ENCODE measurements at regions not wholly inside any gene's neighbourhood (a gene's known extent, or its start where the extent isn't known, plus 50 kb on each side); places are given as distances from the start of the nearest gene placed in this dataset.

- DNase-seq (ENCODE audit: low read depth, low spot score) = no peak
- in situ Hi-C loops (cut with HindIII; ENCODE audit: low pct_unique_long_range_greater_than_20kb, low sequenced_read_pairs) = no loop called here
- Histone ChIP-seq H3K27me3 (ENCODE audit: control insufficient read depth, insufficient read depth, low read length) (no peaks in the 10 kb centered on the region), H3K4me1 (ENCODE audit: control insufficient read depth, insufficient read depth, low read length) (no peaks in the 10 kb centered on the region), H3K9me3 (ENCODE audit: control insufficient read depth, insufficient read depth, low read depth, low read length) (no peaks in the 10 kb centered on the region), H3K36me3 (ENCODE audit: control insufficient read depth, insufficient read depth, low read length) (no peaks in the 10 kb centered on the region), H3K27ac (ENCODE audit: low read length) (no peak overlapping the region), H3K4me3 (ENCODE audit: low read depth in 2 of 2, low read length in 2 of 2) (no peak overlapping the region)
- ChIA-PET POLR2A (no interaction called here), CTCF (no interaction called here)
- TF ChIP-seq SIN3A (IDR thresholded peaks at IDR 0.05; ENCODE audit: borderline replicate concordance, insufficient read depth, low read depth, low read length) = no peak
- TF ChIP-seq, protein P1, sequence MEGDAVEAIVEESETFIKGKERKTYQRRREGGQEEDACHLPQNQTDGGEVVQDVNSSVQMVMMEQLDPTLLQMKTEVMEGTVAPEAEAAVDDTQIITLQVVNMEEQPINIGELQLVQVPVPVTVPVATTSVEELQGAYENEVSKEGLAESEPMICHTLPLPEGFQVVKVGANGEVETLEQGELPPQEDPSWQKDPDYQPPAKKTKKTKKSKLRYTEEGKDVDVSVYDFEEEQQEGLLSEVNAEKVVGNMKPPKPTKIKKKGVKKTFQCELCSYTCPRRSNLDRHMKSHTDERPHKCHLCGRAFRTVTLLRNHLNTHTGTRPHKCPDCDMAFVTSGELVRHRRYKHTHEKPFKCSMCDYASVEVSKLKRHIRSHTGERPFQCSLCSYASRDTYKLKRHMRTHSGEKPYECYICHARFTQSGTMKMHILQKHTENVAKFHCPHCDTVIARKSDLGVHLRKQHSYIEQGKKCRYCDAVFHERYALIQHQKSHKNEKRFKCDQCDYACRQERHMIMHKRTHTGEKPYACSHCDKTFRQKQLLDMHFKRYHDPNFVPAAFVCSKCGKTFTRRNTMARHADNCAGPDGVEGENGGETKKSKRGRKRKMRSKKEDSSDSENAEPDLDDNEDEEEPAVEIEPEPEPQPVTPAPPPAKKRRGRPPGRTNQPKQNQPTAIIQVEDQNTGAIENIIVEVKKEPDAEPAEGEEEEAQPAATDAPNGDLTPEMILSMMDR (IDR thresholded peaks at IDR 0.05) = no peak
- TF ChIP-seq REST (IDR thresholded peaks at IDR 0.05; ENCODE audit: insufficient read depth in 1 of 2, low read depth in 2 of 2, low read length in 1 of 2) = no peak
- no peak for TF ChIP-seq TCF7L2 (IDR thresholded peaks at IDR 0.05; ENCODE audit: low read depth, low read length)
- no peak for TF ChIP-seq POLR2AphosphoS5 (IDR thresholded peaks at IDR 0.05; ENCODE audit: low read depth, low read length)
- intact Hi-C loops (cut with micrococcal nuclease; ENCODE audit: unreplicated experiment) = no loop called here
- no TSS peak for BruUV-seq (replicated peaks)
- no peak for ATAC-seq
Measured at GRCh38 chr20:60913298-60913697, 338.8 kb upstream of the CDH4 start.

- Histone ChIP-seq H3K36me3 (ENCODE audit: control insufficient read depth, insufficient read depth, low read length) (no peaks in the 10 kb centered on the region), H3K9me3 (ENCODE audit: control insufficient read depth, insufficient read depth, low read depth, low read length) (no peaks in the 10 kb centered on the region), H3K4me1 (ENCODE audit: control insufficient read depth, insufficient read depth, low read length) (no peaks in the 10 kb centered on the region), H3K4me3 (ENCODE audit: low read depth in 2 of 2, low read length in 2 of 2) (no peak overlapping the region), H3K27ac (ENCODE audit: low read length) (no peak overlapping the region), H3K27me3 (ENCODE audit: control insufficient read depth, insufficient read depth, low read length) (no peaks in the 10 kb centered on the region; the same call in 1 of the 2 replicates)
- BruUV-seq (replicated peaks) = no TSS peak
- DNase-seq (ENCODE audit: low read depth, low spot score) = no peak
- in situ Hi-C loops (cut with HindIII; ENCODE audit: low pct_unique_long_range_greater_than_20kb, low sequenced_read_pairs) = no loop called here
- no peak for ATAC-seq
- ChIA-PET POLR2A (no interaction called here), CTCF (no interaction called here)
- intact Hi-C loops (cut with micrococcal nuclease; ENCODE audit: unreplicated experiment) = no loop called here
- peak in 1 of 2 experiments; percentile 56; a peak in 1 of 4 replicates for TF ChIP-seq REST (IDR thresholded peaks at IDR 0.05; ENCODE audit: insufficient read depth in 1 of 2, low read depth in 2 of 2, low read length in 1 of 2)
- no peak for TF ChIP-seq POLR2AphosphoS5 (IDR thresholded peaks at IDR 0.05; ENCODE audit: low read depth, low read length)
- no peak for TF ChIP-seq TCF7L2 (IDR thresholded peaks at IDR 0.05; ENCODE audit: low read depth, low read length)
- no peak for TF ChIP-seq SIN3A (IDR thresholded peaks at IDR 0.05; ENCODE audit: borderline replicate concordance, insufficient read depth, low read depth, low read length)
- TF ChIP-seq, protein P1 (IDR thresholded peaks at IDR 0.05) = no peak
Measured at GRCh38 chr20:60921022-60921622, 330.9 kb upstream of the CDH4 start.

Measured in Panc1 (cell line).